ENCODE measurements at regions not wholly inside any gene's neighbourhood (a gene's known extent, or its start where the extent isn't known, plus 50 kb on each side); places are given as distances from the start of the nearest gene placed in this dataset.

- H3K4me3 ChIP-seq (ENCODE audit: control insufficient read depth, low read depth, low read length), result no peak overlapping the region
- no peak for TF ChIP-seq CTCF (IDR thresholded peaks at IDR 0.05; ENCODE audit: control insufficient read depth, insufficient read depth, low read depth, low read length, missing control alignments)
- DNase-seq (ENCODE audit: low read depth), result no peak
Observed at GRCh38 chr14:96959992-96960391, 162.8 kb downstream of the VRK1 start.

GRCh38 chr14:96960598-96961116 lies 163.5 kb downstream of the VRK1 start:
- DNase-seq (ENCODE audit: low read depth), result no peak
- no peak for TF ChIP-seq CTCF (IDR thresholded peaks at IDR 0.05; ENCODE audit: control insufficient read depth, insufficient read depth, low read depth, low read length, missing control alignments)
- no peak overlapping the region for H3K4me3 ChIP-seq (ENCODE audit: control insufficient read depth, low read depth, low read length)

GRCh38 chr14:96961895-96962294 lies 164.7 kb downstream of the VRK1 start:
- no peak for DNase-seq (ENCODE audit: low read depth)
- H3K4me3 ChIP-seq (ENCODE audit: control insufficient read depth, low read depth, low read length), result no peak overlapping the region
- no peak for TF ChIP-seq CTCF (IDR thresholded peaks at IDR 0.05; ENCODE audit: control insufficient read depth, insufficient read depth, low read depth, low read length, missing control alignments)

GRCh38 chr14:96962337-96962736 lies 165.2 kb downstream of the VRK1 start:
- no peak overlapping the region for H3K4me3 ChIP-seq (ENCODE audit: control insufficient read depth, low read depth, low read length)
- DNase-seq (ENCODE audit: low read depth), result no peak
- TF ChIP-seq CTCF (IDR thresholded peaks at IDR 0.05; ENCODE audit: control insufficient read depth, insufficient read depth, low read depth, low read length, missing control alignments), result no peak

- TF ChIP-seq CTCF (IDR thresholded peaks at IDR 0.05; ENCODE audit: control insufficient read depth, insufficient read depth, low read depth, low read length, missing control alignments), result no peak
Observed at GRCh38 chr14:96964726-96965415, 167.7 kb downstream of the VRK1 start.

GRCh38 chr14:96965885-96966595 lies 168.9 kb downstream of the VRK1 start:
- no peak overlapping the region for H3K4me3 ChIP-seq (ENCODE audit: control insufficient read depth, low read depth, low read length)
- TF ChIP-seq CTCF (IDR thresholded peaks at IDR 0.05; ENCODE audit: control insufficient read depth, insufficient read depth, low read depth, low read length, missing control alignments), result no peak
- no peak for DNase-seq (ENCODE audit: low read depth)

More at GRCh38 chr14:96964726-96965415, 167.7 kb downstream of the VRK1 start:
- no peak for DNase-seq (ENCODE audit: low read depth)
- H3K4me3 ChIP-seq (ENCODE audit: control insufficient read depth, low read depth, low read length), result no peak overlapping the region

Measured in AG09309 (cell line).